Spleen (tissue), 11 donors: ENCODE measurements at regions not wholly inside any gene's neighbourhood (a gene's known extent, or its start where the extent isn't known, plus 50 kb on each side); places are given as distances from the start of the nearest gene placed in this dataset.
"Not testable (repeated sequence)": the region's sequence is repeated elsewhere in the genome, so short reads cannot be mapped to it uniquely, and the experiment has no call there.

Experiments
- DNase-seq: peaks from one replicate; pipeline ENCODE4 v3.0.0-alpha.2; 2020
- H3K27ac ChIP-seq, 8 donors: fragments of 200-600 bp; sonication (generic) in 7 of 8; 1 replicate in 4 of 8; 2 replicates in 4 of 8; pipeline versions ENCODE4 v1.5.0 to v1.8.0; 2016 to 2021; ENCODE audit warnings: inconsistent platforms in 4 of 8, mild to moderate bottlenecking in 4 of 8, moderate library complexity in 1 of 8
- H3K27me3 ChIP-seq, 7 donors: fragments of 200-600 bp; sonication (generic) in 6 of 7; replicated peaks in 1 of 7; 1 replicate in 4 of 7; 2 replicates in 3 of 7; pipeline versions ENCODE4 v1.5.0 to v1.8.0; 2016 to 2021; ENCODE audit warnings: inconsistent platforms in 3 of 7, mild to moderate bottlenecking in 1 of 7
- H3K36me3 ChIP-seq, 6 donors: fragments of 200-600 bp; sonication (generic) in 5 of 6; 1 replicate in 4 of 6; 2 replicates in 2 of 6; pipeline versions ENCODE4 v1.5.0 to v1.8.0; 2016 to 2021; ENCODE audit warnings: inconsistent platforms in 2 of 6
- H3K4me1 ChIP-seq, 6 donors: fragments of 200-600 bp; sonication (generic) in 5 of 6; 1 replicate in 3 of 6; 2 replicates in 3 of 6; pipeline versions ENCODE4 v1.5.0 to v1.8.0; 2016 to 2021; ENCODE audit warnings: inconsistent platforms in 3 of 6
- H3K4me3 ChIP-seq, 8 donors: fragments of 200-600 bp; sonication (generic) in 7 of 8; 1 replicate in 4 of 8; 2 replicates in 4 of 8; pipeline versions ENCODE4 v1.5.0 to v1.8.0; 2016 to 2021; ENCODE audit warnings: inconsistent platforms in 4 of 8, mild to moderate bottlenecking in 4 of 8, moderate library complexity in 2 of 8
- H3K9me3 ChIP-seq, 8 donors: fragments of 200-600 bp; sonication (generic) in 7 of 8; 1 replicate in 4 of 8; 2 replicates in 4 of 8; pipeline versions ENCODE4 v1.5.0 to v1.8.0; 2016 to 2021; ENCODE audit warnings: inconsistent platforms in 4 of 8
- POLR2A ChIP-seq, 3 donors: fragments of 450-650 bp; IDR thresholded peaks; one replicate each; pipeline ENCODE4 v1.5.1; 2017; ENCODE audit warnings: antibody characterized with exemption in 3 of 3, mild to moderate bottlenecking in 1 of 3
- POLR2AphosphoS5 ChIP-seq, 3 donors: sonication (generic); formaldehyde crosslinking; IDR thresholded peaks; one replicate each; pipeline ENCODE4 v1.5.1; 2017; ENCODE audit warnings: antibody characterized with exemption in 3 of 3
- WGBS, 5 donors: extraction: QIAGEN DNeasy Blood & Tissue Kit in 3 of 5; methylation state at CpG; one replicate each; pipeline versions ENCODE4 v1.1.5 to v1.1.7; 2013 to 2018; 5-methylcytosine and 5-hydroxymethylcytosine counted together
- intact Hi-C: fragments of 100-400 bp; cut with DNase I; formaldehyde crosslinking; loops from one replicate; pipeline ENCODE4 v1.15.0; 2023; ENCODE audit warnings: low total_unique reads
- TF ChIP-seq, protein P1 (sequence below), 11 experiments: fragments of 200-600 bp in 7 of 11; fragments of 450-650 bp in 4 of 11; sonication (generic) in 4 of 11; IDR thresholded peaks in 8 of 11; conservative IDR thresholded peaks in 3 of 11; 1 replicate in 7 of 11; 2 replicates in 4 of 11; pipeline versions ENCODE4 v1.4.0 to v1.8.0; 2016 to 2021; ENCODE audit warnings: antibody characterized with exemption in 11 of 11, inconsistent platforms in 4 of 11, mild to moderate bottlenecking in 1 of 11
- donor health status: healthy with polysubstance abuse.
- donor health status: DM: no; HTN: no; CAD: no; lungs with moderate emphysema.
- donor health status: DM: no; HTN: no; CAD: no.
- donor health status: Bipolar disorder and iron deficiency.
- donor health status: healthy.
- donor health status: DM: no; HTN: no; CAD: no.
- donor health status: DM: yes; HTN: yes; CAD: no.

DNA sequence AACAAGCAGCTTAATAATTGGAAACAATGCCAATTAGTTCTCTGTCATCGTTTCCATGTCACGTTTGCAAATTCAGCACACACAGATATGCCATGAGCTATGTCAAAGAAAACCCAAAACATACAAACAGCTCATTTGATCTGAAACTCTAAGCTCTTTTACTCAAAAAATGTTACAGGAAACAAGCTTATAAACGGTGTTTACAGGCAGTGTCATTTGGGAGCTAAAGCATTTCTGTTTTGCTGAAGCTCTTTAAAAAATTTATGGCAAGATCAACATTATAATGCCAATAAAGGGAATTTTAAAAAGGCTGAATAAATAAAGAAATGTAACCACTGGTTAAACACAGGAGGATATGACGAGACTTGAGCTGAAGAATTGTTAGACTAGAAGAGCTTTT lies 94.0 kb upstream of the HS3ST2 start:
- H3K4me1 ChIP-seq = no peaks in the 10 kb centered on the region
- intact Hi-C loops = no loop called here
- 61 to 73% (median 68%) methylated on average over 4 of the region's 4 CpGs for WGBS, 5 donors
- no peak for DNase-seq
- TF ChIP-seq, protein P1, sequence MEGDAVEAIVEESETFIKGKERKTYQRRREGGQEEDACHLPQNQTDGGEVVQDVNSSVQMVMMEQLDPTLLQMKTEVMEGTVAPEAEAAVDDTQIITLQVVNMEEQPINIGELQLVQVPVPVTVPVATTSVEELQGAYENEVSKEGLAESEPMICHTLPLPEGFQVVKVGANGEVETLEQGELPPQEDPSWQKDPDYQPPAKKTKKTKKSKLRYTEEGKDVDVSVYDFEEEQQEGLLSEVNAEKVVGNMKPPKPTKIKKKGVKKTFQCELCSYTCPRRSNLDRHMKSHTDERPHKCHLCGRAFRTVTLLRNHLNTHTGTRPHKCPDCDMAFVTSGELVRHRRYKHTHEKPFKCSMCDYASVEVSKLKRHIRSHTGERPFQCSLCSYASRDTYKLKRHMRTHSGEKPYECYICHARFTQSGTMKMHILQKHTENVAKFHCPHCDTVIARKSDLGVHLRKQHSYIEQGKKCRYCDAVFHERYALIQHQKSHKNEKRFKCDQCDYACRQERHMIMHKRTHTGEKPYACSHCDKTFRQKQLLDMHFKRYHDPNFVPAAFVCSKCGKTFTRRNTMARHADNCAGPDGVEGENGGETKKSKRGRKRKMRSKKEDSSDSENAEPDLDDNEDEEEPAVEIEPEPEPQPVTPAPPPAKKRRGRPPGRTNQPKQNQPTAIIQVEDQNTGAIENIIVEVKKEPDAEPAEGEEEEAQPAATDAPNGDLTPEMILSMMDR (IDR thresholded peaks at IDR 0.05 in 8 of 11, conservative IDR thresholded peaks at IDR 0.05 in 3 of 11) = no peak
- TF ChIP-seq POLR2AphosphoS5 (IDR thresholded peaks at IDR 0.05) (no peak), POLR2A (IDR thresholded peaks at IDR 0.05) (no peak)
- peaks cover 0 to 25% (median 0%) of the 10 kb centered on the region in 7 donors for H3K27me3 ChIP-seq
- no peak overlapping the region for H3K27ac ChIP-seq
- H3K9me3 ChIP-seq = peaks cover 0 to 7% (median 0%) of the 10 kb centered on the region in 8 donors
- no peaks in the 10 kb centered on the region for H3K36me3 ChIP-seq
- no peak overlapping the region for H3K4me3 ChIP-seq

DNA sequence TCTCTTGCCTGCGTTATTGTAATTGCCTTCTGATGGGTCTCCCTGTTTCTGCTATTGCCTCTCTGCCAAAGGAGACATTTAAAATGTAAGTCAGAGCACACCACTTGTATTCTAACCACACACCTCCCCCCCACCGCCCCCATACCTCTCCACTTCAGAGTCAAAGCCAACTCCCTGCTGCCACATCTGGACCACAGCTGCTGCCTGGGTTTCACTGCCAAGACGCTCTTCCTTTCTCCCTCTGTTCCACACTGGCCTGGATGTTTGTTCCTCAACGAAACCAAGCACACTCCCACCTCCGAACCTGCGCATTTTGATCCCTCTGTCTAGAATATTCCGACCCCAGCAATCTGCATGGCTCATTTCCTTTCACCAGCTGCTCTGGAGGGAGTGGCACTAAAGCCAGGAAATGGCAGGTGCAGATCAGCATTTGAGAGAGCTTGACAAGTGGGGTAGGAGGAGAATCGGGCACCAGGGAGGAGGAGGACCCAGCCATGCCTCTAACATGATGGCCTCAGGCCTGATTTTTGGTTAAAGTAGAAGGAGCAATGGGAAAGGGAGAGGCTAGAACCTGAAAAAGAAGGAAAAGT lies 92.4 kb upstream of the HS3ST2 start:
- intact Hi-C loops = no loop called here
- no peak overlapping the region for H3K27ac ChIP-seq
- 63 to 79% (median 74%) methylated on average over 8 of the region's 8 CpGs for WGBS, 5 donors

DNA sequence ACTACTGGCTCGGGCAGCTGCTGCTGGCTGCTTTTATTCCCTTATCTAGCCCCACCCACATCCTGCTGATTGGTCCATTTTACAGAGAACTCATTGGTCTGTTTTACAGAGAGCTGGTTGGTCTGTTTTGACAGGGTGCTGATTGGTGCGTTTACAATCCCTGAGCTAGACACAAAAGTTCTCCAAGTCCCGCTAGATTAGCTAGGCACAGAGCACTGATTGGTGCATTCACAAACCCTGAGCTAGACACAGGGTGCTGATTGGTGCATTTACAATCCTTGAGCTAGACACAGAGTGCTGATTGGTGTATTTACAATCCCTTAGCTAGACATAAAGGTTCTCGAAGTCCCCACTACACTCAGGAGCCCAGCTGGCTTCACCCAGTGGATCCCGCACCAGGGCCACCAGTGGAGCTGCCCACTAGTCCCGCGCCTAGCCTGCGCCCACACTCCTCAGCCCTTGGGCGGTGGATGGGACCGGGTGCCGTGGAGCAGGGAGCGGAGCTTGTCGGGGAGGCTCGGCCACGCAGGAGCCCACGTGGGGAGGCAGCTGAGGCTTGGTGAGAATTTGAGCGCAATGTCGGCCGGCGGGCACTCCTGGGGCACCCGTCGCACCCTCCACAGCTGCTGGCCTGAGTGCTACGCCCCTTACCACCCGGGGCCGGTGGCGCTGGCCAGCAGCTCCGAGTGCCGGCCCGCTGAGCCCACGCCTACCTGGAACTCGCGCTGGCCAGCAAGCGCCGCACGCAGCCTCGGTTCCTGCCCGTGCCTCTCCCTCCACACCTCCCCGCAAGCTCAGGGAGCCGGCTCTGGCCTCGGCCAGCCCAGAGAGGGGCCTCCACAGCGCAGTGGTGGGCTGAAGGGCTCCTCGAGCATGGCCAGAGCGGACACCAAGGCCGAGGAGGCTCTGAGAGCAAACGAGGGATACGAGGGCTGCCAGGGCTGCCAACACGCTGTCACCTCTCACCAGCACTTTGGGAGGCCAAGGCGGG lies 91.1 kb upstream of the HS3ST2 start:
- 90 to 95% (median 91%) methylated on average over 20 to 48 of the region's 48 CpGs for WGBS, 5 donors
- peaks cover 0 to 25% (median 0%) of the 10 kb centered on the region in 7 donors for H3K27me3 ChIP-seq
- intact Hi-C loops, H3K9me3 ChIP-seq, DNase-seq, H3K36me3 ChIP-seq, H3K4me1 ChIP-seq, H3K4me3 ChIP-seq, H3K27ac ChIP-seq: not testable (repeated sequence)

More for the DNA sequence above, 92.4 kb upstream of the HS3ST2 start:
- Histone ChIP-seq H3K36me3 (no peaks in the 10 kb centered on the region), H3K9me3 (peaks cover 0 to 7% (median 0%) of the 10 kb centered on the region in 8 donors), H3K27me3 (peaks cover 0 to 25% (median 0%) of the 10 kb centered on the region in 7 donors), H3K4me3 (no peak overlapping the region), H3K4me1 (no peaks in the 10 kb centered on the region)
- DNase-seq = no peak
- TF ChIP-seq POLR2A (IDR thresholded peaks at IDR 0.05) (no peak), POLR2AphosphoS5 (IDR thresholded peaks at IDR 0.05) (no peak)
- TF ChIP-seq, protein P1 (IDR thresholded peaks at IDR 0.05 in 8 of 11, conservative IDR thresholded peaks at IDR 0.05 in 3 of 11) = no peak

DNA sequence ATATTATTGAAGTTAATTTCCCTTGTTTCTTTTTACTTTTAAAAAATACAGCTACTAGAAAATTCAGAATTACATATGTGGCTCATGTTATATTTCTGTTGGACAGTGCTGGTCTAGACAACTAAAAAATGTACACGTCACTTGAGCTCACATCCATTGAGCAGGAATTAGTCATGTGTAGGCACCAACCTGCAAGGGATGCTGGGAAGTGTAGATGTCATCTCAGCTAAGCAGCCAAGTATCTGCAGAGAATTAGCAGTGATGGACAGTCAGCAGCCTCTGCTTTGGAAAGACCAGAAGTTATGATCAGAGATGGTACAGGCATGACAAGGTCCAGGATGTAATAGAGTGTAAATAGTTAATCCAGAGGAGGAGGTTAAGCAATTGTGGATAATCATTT lies 87.1 kb upstream of the HS3ST2 start:
- no peaks in the 10 kb centered on the region for H3K36me3 ChIP-seq
- 53 to 86% (median 80%) methylated on average over 1 of the region's 1 CpG for WGBS, 5 donors
- DNase-seq = no peak
- H3K4me1 ChIP-seq = no peaks in the 10 kb centered on the region
- no peak overlapping the region for H3K4me3 ChIP-seq
- no peak overlapping the region for H3K27ac ChIP-seq
- intact Hi-C loops = no loop called here
- H3K27me3 ChIP-seq = peaks cover 0 to 15% (median 0%) of the 10 kb centered on the region in 7 donors
- H3K9me3 ChIP-seq = peaks cover 0 to 7% (median 0%) of the 10 kb centered on the region in 8 donors
- TF ChIP-seq POLR2A (IDR thresholded peaks at IDR 0.05) (no peak), POLR2AphosphoS5 (IDR thresholded peaks at IDR 0.05) (no peak)
- TF ChIP-seq, protein P1 (IDR thresholded peaks at IDR 0.05 in 8 of 11, conservative IDR thresholded peaks at IDR 0.05 in 3 of 11) = no peak
